GM12872 (cell line): ENCODE measurements at regions not wholly inside any gene's neighbourhood (a gene's known extent, or its start where the extent isn't known, plus 50 kb on each side); places are given as distances from the start of the nearest gene placed in this dataset.
A peak's percentile ranks its signal among the peaks of the same experiment; 100 is the strongest.

ENCODE experiments used
- CTCF ChIP-seq: IDR thresholded peaks from 3 replicates; pipeline ENCODE4 v1.5.1; 2011; ENCODE audit warnings: low read depth, mild to moderate bottlenecking, low read length, moderate library complexity; ENCODE audit not compliant: insufficient read depth

- peak; percentile 60 for TF ChIP-seq CTCF
Measured at GRCh38 chr5:33379757-33380156, 61.0 kb upstream of the TARS1 start.

- TF ChIP-seq CTCF = no peak
Measured at GRCh38 chr5:33381243-33381642, 59.5 kb upstream of the TARS1 start.
